GM12878 (cell line): ENCODE measurements at regions not wholly inside any gene's neighbourhood (a gene's known extent, or its start where the extent isn't known, plus 50 kb on each side); places are given as distances from the start of the nearest gene placed in this dataset.

Source experiments
- ATAC-seq: fragments of 200-7000 bp; cut with Tn5 transposase; 3 replicates; pipeline ENCODE4 v1.9.1; 2020; ENCODE audit warnings: mild to moderate bottlenecking, moderate library complexity
- BruUV-seq: library from RNA; stranded (reverse); fragments of 400-500 nt; replicated peaks from 2 replicates; lab custom pipeline; 2021; lab: Mats Ljungman, UMichigan
- CTCF ChIA-PET: fragments of 300-600 bp; sonication (Branson Sonifier 250); formaldehyde crosslinking; extraction: SDS; loops from one replicate; lab custom pipeline; 2021; ENCODE audit warnings: inconsistent platforms; lab: Yijun Ruan, JAX
- POLR2A ChIA-PET: fragments of 350-600 bp; formaldehyde crosslinking; extraction: SDS; loops from one replicate; lab custom pipeline; 2021; ENCODE audit warnings: inconsistent platforms; lab: Charles Lee
- RAD21 ChIA-PET: fragments of 300-600 bp; sonication (Branson Sonifier 250); formaldehyde crosslinking; loops from one replicate; lab custom pipeline; 2023; ENCODE audit warnings: antibody characterized with exemption; ENCODE audit not compliant: unreplicated experiment; lab: Charles Lee
- SMC1A ChIA-PET: fragments of 300-600 bp; sonication (Branson Sonifier 250); formaldehyde crosslinking; loops from one replicate; lab custom pipeline; 2023; ENCODE audit not compliant: unreplicated experiment, uncharacterized antibody; lab: Charles Lee
- DNase-seq: peaks from one replicate; pipeline ENCODE4 v3.0.0-alpha.2; 2011; ENCODE audit warnings: low read depth, low spot score
- FAIRE-seq: peaks from 3 replicates; lab custom pipeline; 2011; peaks lifted over from hg19 to GRCh38; lab: Jason Lieb, UNC
- H2AFZ ChIP-seq: 2 replicates; pipeline ENCODE4 v1.6.0; 2011; ENCODE audit warnings: low read depth, low read length, control low read depth; ENCODE audit not compliant: control insufficient read depth
- H3K27ac ChIP-seq: 2 replicates; pipeline ENCODE4 v1.5.1; 2011; ENCODE audit warnings: control low read depth; ENCODE audit not compliant: control insufficient read depth, insufficient read depth
- H3K27me3 ChIP-seq, 2 experiments: replicated peaks in 1 of 2; 2 replicates each; pipeline versions ENCODE4 v1.6.0 to v1.6.1; 2011; ENCODE audit warnings: low read length in 1 of 2; ENCODE audit not compliant: control insufficient read depth in 2 of 2, insufficient read depth in 2 of 2
- H3K36me3 ChIP-seq, 2 experiments: 2 replicates each; pipeline ENCODE4 v1.5.1; 2011; ENCODE audit warnings: low read length in 1 of 2; ENCODE audit not compliant: control insufficient read depth in 2 of 2, insufficient read depth in 2 of 2
- H3K4me1 ChIP-seq: 2 replicates; pipeline ENCODE4 v1.6.1; 2011; ENCODE audit warnings: mild to moderate bottlenecking, low read length, moderate library complexity, mixed read lengths; ENCODE audit not compliant: control insufficient read depth, insufficient read depth
- H3K4me2 ChIP-seq: 2 replicates; pipeline ENCODE4 v1.6.0; 2011; ENCODE audit warnings: control low read depth; ENCODE audit not compliant: control insufficient read depth, insufficient read depth
- H3K4me3 ChIP-seq: fragments of 200-600 bp; sonication (generic); 2 replicates; pipeline ENCODE4 v1.5.1; 2016
- H3K79me2 ChIP-seq: 2 replicates; pipeline ENCODE4 v1.6.0; 2011; ENCODE audit warnings: low read length; ENCODE audit not compliant: control insufficient read depth, insufficient read depth
- H3K9ac ChIP-seq: 2 replicates; pipeline ENCODE4 v1.8.0; 2011; ENCODE audit warnings: low read length, control low read depth, mixed read lengths; ENCODE audit not compliant: control insufficient read depth, insufficient read depth
- H3K9me3 ChIP-seq: replicated peaks from 3 replicates; pipeline ENCODE4 v1.5.1; 2011; ENCODE audit warnings: mild to moderate bottlenecking, low read length; ENCODE audit not compliant: control insufficient read depth, insufficient read depth
- H4K20me1 ChIP-seq: 2 replicates; pipeline ENCODE4 v1.6.0; 2011; ENCODE audit not compliant: control insufficient read depth, insufficient read depth
- ATF7 ChIP-seq: fragments of 450-650 bp; IDR thresholded peaks from 2 replicates; pipeline ENCODE4 v1.6.1; 2016; ENCODE audit warnings: low read depth, mild to moderate bottlenecking
- CEBPB ChIP-seq, 2 experiments: fragments of 150-350 bp in 1 of 2; IDR thresholded peaks; 2 replicates each; pipeline ENCODE4 v1.6.1; 2012 to 2014; ENCODE audit warnings: low read depth in 2 of 2, low read length in 2 of 2, borderline replicate concordance in 1 of 2, inconsistent platforms in 1 of 2
- CHD2 ChIP-seq: IDR thresholded peaks from 2 replicates; pipeline ENCODE4 v1.6.1; 2011; ENCODE audit warnings: low read depth, low read length, improper control_type of control experiment, borderline replicate concordance
- CHD4 ChIP-seq: fragments of 200-600 bp; sonication (generic); IDR thresholded peaks from 2 replicates; pipeline ENCODE4 v1.6.1; 2016; ENCODE audit warnings: mild to moderate bottlenecking
- FOS ChIP-seq: IDR thresholded peaks from 3 replicates; pipeline ENCODE4 v1.6.1; 2011; ENCODE audit warnings: borderline replicate concordance; ENCODE audit not compliant: insufficient read length; ENCODE audit errors: extremely low read depth
- IKZF1 ChIP-seq: fragments of 450-650 bp; conservative IDR thresholded peaks from 2 replicates; pipeline ENCODE4 v1.6.1; 2017; ENCODE audit warnings: antibody characterized with exemption, mild to moderate bottlenecking
- IRF4 ChIP-seq: IDR thresholded peaks from 2 replicates; pipeline ENCODE4 v1.6.1; 2011; ENCODE audit warnings: low read depth, low read length
- JUNB ChIP-seq: IDR thresholded peaks from 2 replicates; pipeline ENCODE4 v1.6.1; 2016; ENCODE audit warnings: antibody characterized with exemption, mild to moderate bottlenecking
- MLLT1 ChIP-seq: fragments of 450-650 bp; IDR thresholded peaks from 2 replicates; pipeline ENCODE4 v1.6.1; 2016; ENCODE audit warnings: mild to moderate bottlenecking
- NBN ChIP-seq: fragments of 450-650 bp; IDR thresholded peaks from 2 replicates; pipeline ENCODE4 v1.6.1; 2016
- PAX8 ChIP-seq: fragments of 450-650 bp; IDR thresholded peaks from 2 replicates; pipeline ENCODE4 v1.6.1; 2017; ENCODE audit warnings: mild to moderate bottlenecking, moderate library complexity
- RELA ChIP-seq: fragments of 450-650 bp; IDR thresholded peaks from 2 replicates; pipeline ENCODE4 v1.8.0; 2014; ENCODE audit warnings: borderline replicate concordance; ENCODE audit not compliant: partially characterized antibody
- SMC3 ChIP-seq: IDR thresholded peaks from 2 replicates; pipeline ENCODE4 v1.6.1; 2011; ENCODE audit warnings: low read length, improper control_type of control experiment, borderline replicate concordance
- YY1 ChIP-seq: IDR thresholded peaks from 2 replicates; pipeline ENCODE4 v1.6.1; 2011; ENCODE audit warnings: low read depth, mild to moderate bottlenecking, low read length
- ZNF207 ChIP-seq: fragments of 450-650 bp; IDR thresholded peaks from 2 replicates; pipeline ENCODE4 v1.6.1; 2014; ENCODE audit warnings: antibody characterized with exemption, mild to moderate bottlenecking, borderline replicate concordance
- ZNF384 ChIP-seq: IDR thresholded peaks from 2 replicates; pipeline ENCODE4 v1.6.1; 2012; ENCODE audit warnings: low read depth, mild to moderate bottlenecking, low read length, improper control_type of control experiment, borderline replicate concordance
- WGBS: methylation state at CpG from one replicate; pipeline ENCODE4 v1.1.6; 2016; ENCODE audit warnings: low lambda C conversion rate; ENCODE audit not compliant: insufficient replicate concordance, insufficient coverage; ENCODE audit errors: missing lambda C conversion rate; 5-methylcytosine and 5-hydroxymethylcytosine counted together
- in situ Hi-C: fragments of 300-500 bp; cut with MboI; formaldehyde crosslinking; loops from 9 replicates; pipeline ENCODE4 v1.14.3; 2018; ENCODE audit warnings: mixed read lengths
- intact Hi-C: fragments of 100-400 bp; cut with micrococcal nuclease; formaldehyde crosslinking; loops from one replicate; pipeline ENCODE4 v1.14.2; 2022; ENCODE audit not compliant: unreplicated experiment
- TF ChIP-seq, protein P1 (sequence below): fragments of 450-650 bp; IDR thresholded peaks from 2 replicates; pipeline ENCODE4 v1.6.1; 2014; ENCODE audit warnings: mild to moderate bottlenecking
- TF ChIP-seq, protein P2 (sequence below): IDR thresholded peaks from 2 replicates; pipeline ENCODE4 v1.6.1; 2012; ENCODE audit warnings: improper control_type of control experiment, low read depth, low read length; ENCODE audit not compliant: insufficient replicate concordance

DNA sequence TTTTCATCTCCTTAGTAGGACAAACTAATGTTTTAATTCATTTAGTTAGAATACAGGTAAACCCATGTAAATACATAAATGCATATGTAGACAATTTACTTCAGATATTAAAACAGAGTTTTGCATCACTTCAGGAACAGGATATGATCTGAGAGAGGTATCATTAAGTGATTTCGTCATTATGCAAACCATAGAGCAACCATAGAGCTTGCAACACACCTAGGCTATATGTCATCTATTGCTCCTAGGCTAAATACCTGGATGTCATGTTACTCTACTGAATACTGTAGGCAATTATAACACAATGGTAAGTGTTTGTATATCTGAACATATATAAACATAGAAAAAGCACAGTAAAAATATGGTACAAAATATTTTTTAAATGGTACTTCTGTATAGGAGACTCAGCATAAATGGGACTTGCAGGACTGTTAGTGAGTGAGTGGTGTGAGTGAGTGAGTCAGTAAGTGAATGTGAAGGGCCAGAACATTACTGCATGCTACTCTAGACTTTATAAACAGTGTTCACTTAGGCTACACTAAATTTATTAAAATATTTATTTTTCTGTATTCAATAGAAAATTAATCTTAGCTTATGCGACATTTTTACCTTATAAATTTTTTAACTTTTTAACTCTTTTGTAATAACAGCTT lies 1377.5 kb upstream of the CDH9 start (continued):
- TF ChIP-seq MLLT1 = no peak
- TF ChIP-seq, protein P1, sequence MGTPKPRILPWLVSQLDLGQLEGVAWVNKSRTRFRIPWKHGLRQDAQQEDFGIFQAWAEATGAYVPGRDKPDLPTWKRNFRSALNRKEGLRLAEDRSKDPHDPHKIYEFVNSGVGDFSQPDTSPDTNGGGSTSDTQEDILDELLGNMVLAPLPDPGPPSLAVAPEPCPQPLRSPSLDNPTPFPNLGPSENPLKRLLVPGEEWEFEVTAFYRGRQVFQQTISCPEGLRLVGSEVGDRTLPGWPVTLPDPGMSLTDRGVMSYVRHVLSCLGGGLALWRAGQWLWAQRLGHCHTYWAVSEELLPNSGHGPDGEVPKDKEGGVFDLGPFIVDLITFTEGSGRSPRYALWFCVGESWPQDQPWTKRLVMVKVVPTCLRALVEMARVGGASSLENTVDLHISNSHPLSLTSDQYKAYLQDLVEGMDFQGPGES = no peak
- no peak for TF ChIP-seq CHD2
- TF ChIP-seq JUNB = no peak
- TF ChIP-seq ZNF384 = no peak
- no peak for TF ChIP-seq SMC3
- TF ChIP-seq FOS = no peak
- TF ChIP-seq YY1 = no peak
- TF ChIP-seq, all 136 proteins: peak for 0

DNA sequence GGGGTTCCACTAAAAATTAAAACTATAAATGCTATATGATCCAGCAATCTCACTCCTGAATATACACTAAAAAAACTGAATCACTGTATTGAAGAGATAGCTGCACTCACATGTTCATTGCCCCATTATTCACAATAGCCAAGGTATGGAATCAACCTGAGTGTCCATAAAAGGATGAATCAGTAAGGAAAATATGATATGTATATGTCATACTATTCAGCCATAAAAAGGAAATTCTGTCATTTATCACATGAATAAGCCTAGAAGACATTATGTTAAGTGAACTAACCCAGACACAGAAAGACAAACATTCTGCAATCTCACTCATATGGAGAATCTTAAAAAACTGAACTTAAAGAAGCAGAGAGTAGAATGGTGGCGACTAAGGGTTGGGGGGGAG lies 1376.2 kb upstream of the CDH9 start:
- H3K9ac ChIP-seq = no peak overlapping the region
- no peaks in the 10 kb centered on the region for H3K9me3 ChIP-seq
- H3K36me3 ChIP-seq = no peaks in the 10 kb centered on the region
- BruUV-seq = no TSS peak
- ATAC-seq (no peak), DNase-seq (no peak), FAIRE-seq (no peak)
- no peak overlapping the region for H3K4me2 ChIP-seq
- RAD21 ChIA-PET = no interaction called here
- no peak overlapping the region for H2AFZ ChIP-seq
- POLR2A ChIA-PET = no interaction called here
- SMC1A ChIA-PET = no interaction called here
- in situ Hi-C loops (no loop called here), intact Hi-C loops (no loop called here)
- no peaks in the 10 kb centered on the region for H3K4me1 ChIP-seq
- H3K4me3 ChIP-seq = no peak overlapping the region
- 0% methylated on average over 1 of the region's 1 CpG for WGBS
- H3K79me2 ChIP-seq = no peaks in the 10 kb centered on the region
- no peaks in the 10 kb centered on the region for H4K20me1 ChIP-seq
- H3K27me3 ChIP-seq = no peaks in the 10 kb centered on the region
- H3K27ac ChIP-seq = no peak overlapping the region
- CTCF ChIA-PET = interaction anchor here (0.6 kb wide), 1 partner anchor 28 kb away, joined by 3 read pairs; no protein-coding TSS in a partner anchor
- TF ChIP-seq IRF4 (no peak), FOS (no peak), ZNF207 (no peak), PAX8 (no peak), NBN (no peak), ATF7 (no peak), CEBPB (IDR thresholded peaks at IDR 0.05; ENCODE audit: borderline replicate concordance in 1 of 2, low read depth in 2 of 2, low read length in 2 of 2) (no peak), CHD4 (no peak), IKZF1 (no peak), RELA (no peak)
- TF ChIP-seq, protein P2, sequence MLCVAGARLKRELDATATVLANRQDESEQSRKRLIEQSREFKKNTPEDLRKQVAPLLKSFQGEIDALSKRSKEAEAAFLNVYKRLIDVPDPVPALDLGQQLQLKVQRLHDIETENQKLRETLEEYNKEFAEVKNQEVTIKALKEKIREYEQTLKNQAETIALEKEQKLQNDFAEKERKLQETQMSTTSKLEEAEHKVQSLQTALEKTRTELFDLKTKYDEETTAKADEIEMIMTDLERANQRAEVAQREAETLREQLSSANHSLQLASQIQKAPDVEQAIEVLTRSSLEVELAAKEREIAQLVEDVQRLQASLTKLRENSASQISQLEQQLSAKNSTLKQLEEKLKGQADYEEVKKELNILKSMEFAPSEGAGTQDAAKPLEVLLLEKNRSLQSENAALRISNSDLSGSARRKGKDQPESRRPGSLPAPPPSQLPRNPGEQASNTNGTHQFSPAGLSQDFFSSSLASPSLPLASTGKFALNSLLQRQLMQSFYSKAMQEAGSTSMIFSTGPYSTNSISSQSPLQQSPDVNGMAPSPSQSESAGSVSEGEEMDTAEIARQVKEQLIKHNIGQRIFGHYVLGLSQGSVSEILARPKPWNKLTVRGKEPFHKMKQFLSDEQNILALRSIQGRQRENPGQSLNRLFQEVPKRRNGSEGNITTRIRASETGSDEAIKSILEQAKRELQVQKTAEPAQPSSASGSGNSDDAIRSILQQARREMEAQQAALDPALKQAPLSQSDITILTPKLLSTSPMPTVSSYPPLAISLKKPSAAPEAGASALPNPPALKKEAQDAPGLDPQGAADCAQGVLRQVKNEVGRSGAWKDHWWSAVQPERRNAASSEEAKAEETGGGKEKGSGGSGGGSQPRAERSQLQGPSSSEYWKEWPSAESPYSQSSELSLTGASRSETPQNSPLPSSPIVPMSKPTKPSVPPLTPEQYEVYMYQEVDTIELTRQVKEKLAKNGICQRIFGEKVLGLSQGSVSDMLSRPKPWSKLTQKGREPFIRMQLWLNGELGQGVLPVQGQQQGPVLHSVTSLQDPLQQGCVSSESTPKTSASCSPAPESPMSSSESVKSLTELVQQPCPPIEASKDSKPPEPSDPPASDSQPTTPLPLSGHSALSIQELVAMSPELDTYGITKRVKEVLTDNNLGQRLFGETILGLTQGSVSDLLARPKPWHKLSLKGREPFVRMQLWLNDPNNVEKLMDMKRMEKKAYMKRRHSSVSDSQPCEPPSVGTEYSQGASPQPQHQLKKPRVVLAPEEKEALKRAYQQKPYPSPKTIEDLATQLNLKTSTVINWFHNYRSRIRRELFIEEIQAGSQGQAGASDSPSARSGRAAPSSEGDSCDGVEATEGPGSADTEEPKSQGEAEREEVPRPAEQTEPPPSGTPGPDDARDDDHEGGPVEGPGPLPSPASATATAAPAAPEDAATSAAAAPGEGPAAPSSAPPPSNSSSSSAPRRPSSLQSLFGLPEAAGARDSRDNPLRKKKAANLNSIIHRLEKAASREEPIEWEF = no peak
